ENCODE measurements at regions not wholly inside any gene's neighbourhood (a gene's known extent, or its start where the extent isn't known, plus 50 kb on each side); places are given as distances from the start of the nearest gene placed in this dataset.

DNA sequence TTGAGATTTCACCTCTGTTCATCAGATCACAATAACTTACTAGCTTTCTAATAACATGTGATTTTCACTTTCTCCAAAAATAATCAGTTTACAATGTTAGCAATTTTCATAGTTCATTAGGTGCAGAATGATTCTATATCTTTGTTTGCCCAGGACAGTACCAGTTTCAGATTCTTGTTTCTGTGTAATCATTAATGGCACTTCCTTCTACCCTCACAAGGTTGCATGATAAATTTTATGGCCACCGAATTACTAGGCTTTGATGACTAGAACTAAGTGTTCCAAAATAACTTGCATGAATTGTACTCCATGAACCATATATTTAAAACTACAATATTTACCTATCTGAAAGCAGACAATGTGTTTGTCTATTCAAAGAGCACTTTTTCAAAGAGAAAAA, 442.3 kb downstream of the EPHA7 start:
- TF ChIP-seq CTCF (IDR thresholded peaks at IDR 0.05): no peak
- no peak for TF ChIP-seq POLR2AphosphoS5 (IDR thresholded peaks at IDR 0.05)
- no peak for TF ChIP-seq POLR2A (IDR thresholded peaks at IDR 0.05)

All from upper lobe of left lung (tissue), 4 donors.